GM12865 (cell line): ENCODE measurements at regions not wholly inside any gene's neighbourhood (a gene's known extent, or its start where the extent isn't known, plus 50 kb on each side); places are given as distances from the start of the nearest gene placed in this dataset.
"Not testable (repeated sequence)": the region's sequence is repeated elsewhere in the genome, so short reads cannot be mapped to it uniquely, and the experiment has no call there.

Experiments
- DNase-seq: peaks from one replicate; pipeline ENCODE4 v3.0.0; 2010; ENCODE audit warnings: low read depth
- H3K4me3 ChIP-seq: 2 replicates; pipeline ENCODE4 v1.5.1; 2011; ENCODE audit warnings: mild to moderate bottlenecking, low read depth, low read length, control low read depth
- TF ChIP-seq, protein P1 (sequence below): IDR thresholded peaks from 2 replicates; pipeline ENCODE4 v1.5.1; 2011; ENCODE audit warnings: low read length, control low read depth, low read depth, inconsistent platforms; ENCODE audit not compliant: insufficient read depth; ENCODE audit errors: missing control alignments

GRCh38 chrX:39427492-39427891 lies 626.2 kb downstream of the MID1IP1 start:
- H3K4me3 ChIP-seq: no peak overlapping the region
- DNase-seq: no peak

DNA sequence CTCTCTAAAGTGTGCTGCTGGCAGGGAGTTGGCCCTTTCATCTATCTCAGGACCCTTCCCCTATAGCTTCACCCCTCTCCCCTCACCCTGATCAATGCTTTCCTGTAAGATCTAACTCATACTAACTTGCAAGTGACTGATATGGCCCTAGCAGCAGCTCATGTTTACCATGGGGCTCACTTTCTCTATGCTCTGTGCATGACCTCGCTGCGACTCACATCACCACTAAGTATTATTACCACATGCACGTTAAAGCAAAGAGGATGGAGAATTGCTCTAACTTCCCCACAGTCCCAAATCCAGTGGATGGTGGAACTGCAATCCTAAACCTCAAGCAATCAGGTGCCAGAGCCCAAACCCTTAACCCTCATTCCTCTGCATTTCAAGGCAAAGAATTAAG lies 626.6 kb downstream of the MID1IP1 start:
- no peak overlapping the region for H3K4me3 ChIP-seq
- TF ChIP-seq, protein P1, sequence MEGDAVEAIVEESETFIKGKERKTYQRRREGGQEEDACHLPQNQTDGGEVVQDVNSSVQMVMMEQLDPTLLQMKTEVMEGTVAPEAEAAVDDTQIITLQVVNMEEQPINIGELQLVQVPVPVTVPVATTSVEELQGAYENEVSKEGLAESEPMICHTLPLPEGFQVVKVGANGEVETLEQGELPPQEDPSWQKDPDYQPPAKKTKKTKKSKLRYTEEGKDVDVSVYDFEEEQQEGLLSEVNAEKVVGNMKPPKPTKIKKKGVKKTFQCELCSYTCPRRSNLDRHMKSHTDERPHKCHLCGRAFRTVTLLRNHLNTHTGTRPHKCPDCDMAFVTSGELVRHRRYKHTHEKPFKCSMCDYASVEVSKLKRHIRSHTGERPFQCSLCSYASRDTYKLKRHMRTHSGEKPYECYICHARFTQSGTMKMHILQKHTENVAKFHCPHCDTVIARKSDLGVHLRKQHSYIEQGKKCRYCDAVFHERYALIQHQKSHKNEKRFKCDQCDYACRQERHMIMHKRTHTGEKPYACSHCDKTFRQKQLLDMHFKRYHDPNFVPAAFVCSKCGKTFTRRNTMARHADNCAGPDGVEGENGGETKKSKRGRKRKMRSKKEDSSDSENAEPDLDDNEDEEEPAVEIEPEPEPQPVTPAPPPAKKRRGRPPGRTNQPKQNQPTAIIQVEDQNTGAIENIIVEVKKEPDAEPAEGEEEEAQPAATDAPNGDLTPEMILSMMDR: no peak
- no peak for DNase-seq

More at GRCh38 chrX:39427492-39427891, 626.2 kb downstream of the MID1IP1 start:
- TF ChIP-seq, protein P1: no peak

DNA sequence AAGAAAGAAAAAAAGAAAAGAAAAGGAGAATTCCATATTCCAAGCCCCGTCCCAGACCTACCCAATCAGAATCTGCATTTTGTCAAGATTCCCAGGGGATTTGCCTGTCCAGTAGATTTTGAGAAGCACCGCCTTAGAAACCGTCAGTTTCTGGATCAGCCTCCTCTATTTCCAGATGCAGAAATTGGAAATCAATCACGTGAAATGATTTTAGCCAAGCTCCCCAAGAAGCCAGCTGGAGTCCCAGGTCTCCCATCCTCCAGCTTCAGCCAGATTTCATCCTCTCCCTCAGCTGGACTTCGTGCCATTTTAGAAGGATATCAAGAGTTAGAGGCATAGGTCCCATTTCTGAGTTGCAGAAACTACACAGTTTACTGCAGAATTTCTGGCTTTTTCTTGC lies 629.3 kb downstream of the MID1IP1 start:
- H3K4me3 ChIP-seq: no peak overlapping the region
- no peak for DNase-seq
- TF ChIP-seq, protein P1: no peak

- no peak for DNase-seq
- no peak overlapping the region for H3K4me3 ChIP-seq
- TF ChIP-seq, protein P1: no peak
These were observed 630.6 kb downstream of the MID1IP1 start for GRCh38 chrX:39431893-39432292.

- H3K4me3 ChIP-seq, DNase-seq: not testable (repeated sequence)
These were observed 633.4 kb downstream of the MID1IP1 start for GRCh38 chrX:39434671-39435070.

GRCh38 chrX:39436538-39436937 lies 635.3 kb downstream of the MID1IP1 start:
- H3K4me3 ChIP-seq, DNase-seq: not testable (repeated sequence)

DNA sequence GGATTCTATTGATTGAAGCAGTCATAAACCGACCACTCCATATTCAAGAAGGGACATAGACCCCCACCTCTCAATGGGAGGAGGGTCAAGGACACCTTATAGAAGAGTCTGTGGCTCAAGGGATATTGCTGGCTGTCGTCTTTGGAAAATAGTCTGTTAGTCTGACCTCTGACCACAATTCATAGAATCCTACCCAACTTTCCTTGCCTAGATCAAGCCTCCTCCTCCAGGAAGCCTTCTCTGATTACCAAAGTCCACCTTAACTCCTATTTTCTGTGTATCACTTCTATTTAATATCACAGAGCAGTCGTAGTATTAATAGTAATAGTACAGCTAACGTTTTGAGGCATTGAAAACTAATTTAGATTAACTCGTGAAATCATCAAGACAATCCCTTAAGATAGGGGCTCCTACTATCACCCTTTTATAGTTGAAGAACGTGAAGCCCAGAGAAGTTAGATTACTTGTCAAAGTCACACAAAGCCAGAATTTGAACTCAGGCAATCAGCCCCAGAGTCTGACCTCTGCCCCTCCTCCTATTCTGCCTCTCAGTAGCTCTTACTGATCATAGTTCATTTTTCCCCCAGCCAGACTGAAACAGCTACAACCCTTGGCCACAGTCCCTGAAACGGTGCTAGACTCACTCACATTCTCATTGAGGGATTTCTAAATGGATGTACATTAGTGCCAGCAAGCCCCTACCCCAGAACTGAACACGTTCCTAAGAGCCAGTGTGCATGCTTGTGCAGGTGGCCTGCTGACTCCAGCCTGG lies 636.6 kb downstream of the MID1IP1 start:
- no peak for DNase-seq
- TF ChIP-seq, protein P1: no peak
- no peak overlapping the region for H3K4me3 ChIP-seq
